NCI-H2171 (cell line): ENCODE measurements at regions not wholly inside any gene's neighbourhood (a gene's known extent, or its start where the extent isn't known, plus 50 kb on each side); places are given as distances from the start of the nearest gene placed in this dataset.

Source experiments
- DNase-seq: peaks from one replicate; lab custom pipeline; 2025; lab: John Stamatoyannopoulos, UW

DNA sequence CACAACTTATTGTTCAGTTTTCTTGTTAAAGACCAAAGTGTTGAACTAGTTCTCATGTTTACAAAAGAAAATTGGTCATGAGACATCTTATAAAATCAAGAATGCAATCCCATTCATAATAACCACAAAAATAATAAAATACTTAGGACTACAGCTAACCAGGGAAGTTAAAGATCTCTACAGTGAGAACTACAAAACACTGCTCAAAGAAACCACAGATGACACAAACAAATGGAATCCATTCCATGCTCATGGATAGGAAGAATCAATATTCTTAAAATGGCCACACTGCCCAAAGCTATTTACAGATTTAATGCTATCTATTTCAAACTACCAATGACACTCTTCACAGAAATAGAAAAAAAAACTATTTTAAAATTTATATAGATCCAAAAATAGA is 1354.8 kb upstream of the CDH2 start:
- DNase-seq = no peak

DNA sequence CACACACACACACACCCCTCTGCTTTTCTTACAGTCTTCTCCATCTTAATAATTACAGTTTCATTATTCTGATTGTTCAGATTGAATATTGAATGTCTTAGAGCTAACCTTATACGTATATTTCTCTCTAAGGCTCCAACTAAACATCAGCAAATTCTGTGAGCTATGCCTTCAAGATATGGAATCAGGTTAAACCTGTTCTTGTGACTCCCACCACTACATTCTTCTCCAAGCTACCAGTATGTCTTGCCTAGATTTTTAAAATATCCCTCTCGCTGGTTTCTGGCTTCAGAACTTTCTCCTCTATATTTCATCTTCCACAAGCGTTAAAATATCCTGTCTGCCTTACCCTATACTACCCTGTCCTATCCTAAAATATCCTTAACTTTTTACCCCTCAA is 1346.4 kb upstream of the CDH2 start:
- no peak for DNase-seq

GRCh38 chr18:29512761-29513160 is 1335.8 kb upstream of the CDH2 start:
- DNase-seq = no peak

DNA sequence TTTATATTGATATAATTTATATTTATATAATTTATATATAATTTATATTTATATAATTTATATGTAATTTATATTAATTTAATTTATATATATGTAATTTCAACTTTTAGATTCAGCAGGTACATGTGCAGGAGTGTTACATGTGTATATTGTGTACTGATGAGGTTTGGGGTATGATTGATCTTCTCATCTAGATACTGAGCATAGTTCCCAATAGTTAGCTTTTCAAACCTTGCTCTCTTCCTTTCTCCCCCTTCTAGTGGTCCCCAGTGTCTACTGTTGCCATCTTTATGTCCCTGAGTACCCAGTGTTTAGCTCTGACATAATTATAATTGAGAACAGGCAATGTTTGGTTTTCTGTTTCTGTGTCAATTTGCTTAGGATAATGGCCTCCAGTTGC is 1335.3 kb upstream of the CDH2 start:
- DNase-seq = no peak

- DNase-seq = no peak
Observed at GRCh38 chr18:29501952-29502351, 1325.0 kb upstream of the CDH2 start.

- no peak for DNase-seq
Observed at GRCh38 chr18:29496152-29496680, 1319.3 kb upstream of the CDH2 start.

DNA sequence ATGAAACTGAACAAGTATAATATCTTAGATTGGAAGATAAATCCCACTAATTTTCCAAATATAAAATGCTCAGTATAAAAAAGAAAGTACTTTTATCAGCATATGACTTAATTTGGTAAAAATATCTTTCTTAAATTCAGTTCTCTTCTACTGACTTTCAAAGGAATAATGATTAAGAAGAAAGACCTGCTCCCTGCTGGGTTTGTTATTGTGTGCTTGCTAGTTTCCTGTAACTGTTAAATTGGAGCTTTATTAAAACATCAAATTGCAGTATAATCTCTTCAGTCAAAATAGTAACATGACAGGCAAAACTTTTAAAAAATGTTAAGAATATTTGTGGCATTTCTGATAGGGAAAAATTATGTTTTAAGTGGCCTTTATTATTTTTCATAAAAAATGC is 1317.4 kb upstream of the CDH2 start:
- no peak for DNase-seq

DNA sequence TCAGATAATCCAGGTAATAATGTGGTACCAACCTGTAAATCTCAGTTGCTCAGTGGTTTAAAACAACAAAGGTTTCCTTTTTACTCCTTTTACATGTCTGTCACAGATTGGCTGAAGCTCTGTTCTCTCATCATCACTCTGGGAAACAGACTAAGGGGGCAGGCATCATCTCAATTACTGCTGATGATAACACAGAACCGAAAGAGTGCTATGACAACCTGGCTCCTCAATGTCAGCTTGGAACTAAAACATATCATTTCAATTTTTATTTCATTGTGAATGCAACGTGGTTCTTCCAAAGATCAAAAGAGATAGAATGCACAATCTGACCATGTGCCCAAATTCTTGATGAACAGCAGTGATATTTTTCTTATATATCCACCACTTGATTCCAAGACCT is 1315.0 kb upstream of the CDH2 start:
- DNase-seq = no peak

DNA sequence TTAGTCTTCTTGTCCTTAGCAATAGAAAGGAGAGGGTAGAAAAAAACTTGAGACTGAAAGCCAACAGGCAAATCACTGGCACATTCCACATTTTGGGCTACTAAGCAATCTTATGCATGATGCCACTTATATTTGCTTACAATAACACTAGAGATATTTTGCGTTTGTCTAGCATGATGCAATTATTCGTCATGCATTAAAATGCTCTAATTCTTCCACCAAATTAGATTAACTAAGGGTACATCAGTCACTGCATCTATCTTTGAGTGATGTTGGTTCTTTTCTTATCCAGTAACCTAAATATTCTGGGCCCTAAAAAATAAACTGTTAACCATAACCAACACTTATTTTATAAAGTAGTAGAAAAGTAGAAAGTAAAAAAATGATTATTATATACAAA is 1311.7 kb upstream of the CDH2 start:
- DNase-seq = no peak

GRCh38 chr18:29465526-29465925 is 1288.6 kb upstream of the CDH2 start:
- no peak for DNase-seq

- no peak for DNase-seq
Observed at GRCh38 chr18:29459972-29460371, 1283.0 kb upstream of the CDH2 start.

DNA sequence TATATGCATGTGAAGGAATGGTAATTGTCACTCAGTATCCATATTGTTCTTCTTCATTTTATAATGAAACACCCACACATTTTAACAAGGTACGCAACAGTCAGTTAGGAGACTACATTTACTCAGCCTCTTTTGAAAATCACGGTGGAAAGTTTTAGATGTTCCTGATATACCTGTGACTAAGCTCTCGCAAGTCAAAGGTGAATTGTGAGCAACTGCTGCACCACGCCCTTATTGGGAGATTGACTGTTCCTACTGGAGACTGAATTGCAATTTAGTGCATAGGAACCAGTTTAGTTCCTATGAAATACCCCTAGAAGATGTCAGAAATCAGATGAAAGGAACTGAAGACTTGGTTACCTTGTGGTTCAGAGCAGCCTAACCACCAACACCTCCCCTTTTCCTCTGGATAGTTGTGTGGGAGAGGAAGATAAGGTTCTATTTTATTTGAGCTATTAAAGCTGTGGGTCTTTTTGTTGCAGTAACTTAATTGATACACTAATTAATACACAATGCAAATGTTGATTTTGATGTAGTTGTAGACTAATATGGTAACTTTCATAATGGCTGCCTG is 1280.5 kb upstream of the CDH2 start:
- no peak for DNase-seq

GRCh38 chr18:29449424-29449823 is 1272.5 kb upstream of the CDH2 start:
- DNase-seq = no peak

- DNase-seq = no peak
Observed at GRCh38 chr18:29439398-29439797, 1262.5 kb upstream of the CDH2 start.

DNA sequence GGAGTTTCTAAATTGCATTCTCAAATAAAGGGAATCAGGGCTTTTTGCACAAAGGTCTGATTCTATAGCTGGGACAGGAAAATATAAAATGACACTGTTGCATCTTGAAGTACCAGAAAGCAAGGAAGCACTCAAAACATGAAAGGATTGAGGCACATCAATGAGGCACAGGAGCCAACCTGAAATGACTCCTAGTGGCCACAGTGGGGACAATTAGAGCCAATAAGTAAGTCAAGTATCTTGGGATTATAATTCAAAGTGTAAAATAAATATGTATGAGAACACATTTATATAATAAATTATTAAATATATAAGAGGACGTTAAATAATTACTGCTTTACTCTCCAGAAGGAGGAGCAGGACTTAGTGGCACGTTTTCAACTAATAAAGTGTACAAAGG is 1259.5 kb upstream of the CDH2 start:
- DNase-seq = no peak

GRCh38 chr18:29434650-29435049 is 1257.7 kb upstream of the CDH2 start:
- no peak for DNase-seq

DNA sequence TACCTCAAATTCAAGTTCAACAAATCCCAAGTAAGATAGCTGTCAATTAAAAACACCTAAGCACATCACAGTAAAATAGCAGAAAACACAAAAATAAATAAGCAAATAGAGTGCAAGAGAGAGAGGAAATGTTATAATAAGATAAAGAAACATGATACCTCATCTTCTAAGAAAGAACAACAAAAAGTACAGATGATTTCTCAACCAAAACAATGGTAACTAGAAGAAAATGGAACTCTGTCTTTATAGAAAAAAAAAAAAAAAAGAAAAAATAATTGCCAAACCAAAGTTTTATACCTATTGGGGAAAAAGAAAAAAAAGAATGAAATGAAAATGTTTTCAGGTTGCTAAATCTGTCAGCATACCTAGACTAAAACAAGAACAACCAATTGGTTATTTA is 1253.5 kb upstream of the CDH2 start:
- no peak for DNase-seq

GRCh38 chr18:29418136-29418535 is 1241.2 kb upstream of the CDH2 start:
- no peak for DNase-seq

- no peak for DNase-seq
Observed at GRCh38 chr18:29406996-29407395, 1230.1 kb upstream of the CDH2 start.

GRCh38 chr18:29397536-29397935 is 1220.6 kb upstream of the CDH2 start:
- no peak for DNase-seq

DNA sequence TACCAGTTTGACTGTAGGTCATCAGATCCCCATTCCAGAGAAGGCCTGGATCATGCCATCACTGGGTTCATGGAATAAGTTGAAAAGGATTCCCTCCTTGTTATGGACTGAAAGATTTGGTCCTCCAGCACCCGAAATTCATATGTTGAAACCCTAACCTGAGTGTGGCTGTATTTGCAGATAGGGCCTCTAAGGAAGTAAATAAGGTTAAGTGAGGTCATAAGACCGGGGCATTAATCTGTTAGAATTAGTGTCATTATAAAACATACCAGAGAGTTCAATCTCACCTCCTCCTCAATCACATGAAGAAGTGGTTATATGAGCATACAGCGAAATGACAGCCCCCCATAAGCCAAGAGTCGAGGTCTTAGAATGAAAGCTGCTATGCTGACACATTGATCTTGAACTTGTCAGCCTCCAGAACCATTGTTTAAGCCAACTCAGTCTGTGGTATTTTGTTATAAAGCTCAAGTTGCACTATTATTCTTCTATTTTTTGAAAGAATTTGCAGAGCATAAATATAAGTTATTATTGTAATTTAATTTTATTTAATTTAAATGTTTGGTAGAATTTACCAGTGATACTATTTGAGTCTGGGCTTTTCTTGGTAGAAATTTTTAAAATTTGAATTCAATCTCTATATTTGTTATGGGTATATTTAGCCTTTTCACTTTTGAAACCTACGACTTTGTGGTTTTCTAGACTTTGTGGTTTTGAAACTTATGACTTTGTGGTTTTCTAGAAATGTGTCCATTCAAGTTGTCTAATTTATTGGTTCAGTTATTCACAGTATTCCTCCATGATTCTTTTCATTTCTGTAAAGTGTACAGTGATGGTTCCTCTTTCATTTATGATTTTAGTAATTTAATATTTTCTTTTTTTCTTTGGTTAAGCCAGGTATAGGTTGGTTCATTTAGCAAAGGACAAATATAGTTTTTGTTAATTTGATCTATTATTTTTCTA is 1206.7 kb upstream of the CDH2 start:
- DNase-seq = no peak

DNA sequence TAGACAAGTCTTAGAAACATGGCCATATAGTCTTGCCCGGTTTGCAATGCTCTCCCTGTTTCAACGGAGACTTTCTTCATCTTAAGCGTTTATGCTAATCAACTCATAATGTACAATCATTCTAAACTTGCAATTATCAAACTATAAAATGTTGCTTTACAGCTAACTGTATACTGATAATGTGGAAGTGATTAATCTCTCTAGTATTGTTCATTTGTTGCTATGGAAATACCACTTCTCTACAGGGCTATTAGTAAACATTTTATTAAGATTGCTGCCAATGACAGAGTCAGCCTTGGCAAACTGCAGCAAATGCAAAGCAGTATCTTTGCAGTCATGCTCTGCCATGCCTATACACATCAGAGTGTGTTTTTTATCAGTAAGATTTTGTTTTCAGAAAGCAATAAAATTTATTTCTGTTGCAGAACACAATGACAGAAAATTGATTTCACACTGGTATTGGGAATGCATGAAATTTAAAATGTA is 1201.8 kb upstream of the CDH2 start:
- no peak for DNase-seq

- DNase-seq = peak; percentile 13
Observed at GRCh38 chr18:29377346-29377745, 1200.4 kb upstream of the CDH2 start.
